GM12892 (cell line): ENCODE measurements at regions not wholly inside any gene's neighbourhood (a gene's known extent, or its start where the extent isn't known, plus 50 kb on each side); places are given as distances from the start of the nearest gene placed in this dataset.

Experiments
- POLR2A ChIP-seq: IDR thresholded peaks from 2 replicates; pipeline ENCODE4 v1.6.1; 2011; ENCODE audit warnings: low read depth, low read length, control low read depth
- POLR2AphosphoS5 ChIP-seq: IDR thresholded peaks from 2 replicates; pipeline ENCODE4 v1.6.1; 2011; ENCODE audit warnings: low read depth, low read length, control low read depth
- TAF1 ChIP-seq: IDR thresholded peaks from 2 replicates; pipeline ENCODE4 v1.6.1; 2011; ENCODE audit warnings: low read depth, mild to moderate bottlenecking, control low read depth, low read length, borderline replicate concordance

DNA sequence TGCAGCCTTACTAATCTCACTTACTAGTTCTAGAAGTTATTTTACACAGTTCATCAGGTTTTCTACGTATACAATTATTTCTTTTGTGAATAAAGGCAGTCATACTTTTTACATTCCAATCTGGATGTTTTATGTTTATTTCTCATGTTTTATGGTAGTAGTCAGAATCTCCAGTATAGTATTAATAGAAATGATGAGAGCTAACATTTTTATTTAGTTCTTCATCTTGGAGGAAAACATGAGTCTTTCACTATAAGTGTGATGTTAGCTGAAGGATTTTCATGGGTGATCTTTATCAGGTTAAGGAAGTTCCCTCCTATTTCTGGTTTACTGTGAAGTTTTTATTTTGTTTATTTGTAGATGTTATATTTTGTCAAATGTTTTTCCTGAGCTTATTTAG lies 256.1 kb upstream of the GIMD1 start:
- TF ChIP-seq POLR2AphosphoS5, result no peak
- TF ChIP-seq POLR2A, result no peak
- no peak for TF ChIP-seq TAF1
